ENCODE measurements at regions not wholly inside any gene's neighbourhood (a gene's known extent, or its start where the extent isn't known, plus 50 kb on each side); places are given as distances from the start of the nearest gene placed in this dataset.

DNA sequence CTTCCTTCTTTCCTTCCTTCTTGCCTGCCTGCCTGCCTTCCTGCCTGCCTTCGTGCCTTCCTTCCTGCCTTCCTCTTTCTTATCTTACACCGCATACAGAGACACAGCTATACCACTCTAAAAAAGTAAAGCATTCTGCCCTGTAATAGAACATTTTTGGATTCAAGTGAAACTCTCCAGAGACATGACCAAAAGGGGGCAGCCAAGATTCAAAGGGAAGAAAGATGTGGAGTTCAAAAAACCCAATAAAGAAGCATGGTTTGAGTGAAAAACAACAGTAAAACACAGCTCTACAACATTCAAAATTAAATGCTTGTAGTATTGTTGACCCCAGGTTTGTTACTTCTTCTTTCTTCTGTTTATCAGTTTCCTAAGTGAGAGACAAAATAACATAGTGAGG lies 914.9 kb upstream of the PCDH7 start:
- TF ChIP-seq ZNF274 (IDR thresholded peaks at IDR 0.05; ENCODE audit: low read depth, low read length) (no peak), YY1 (IDR thresholded peaks at IDR 0.05; ENCODE audit: insufficient read depth, insufficient read length) (no peak)
